GM23338 (cell line): ENCODE measurements at regions not wholly inside any gene's neighbourhood (a gene's known extent, or its start where the extent isn't known, plus 50 kb on each side); places are given as distances from the start of the nearest gene placed in this dataset.

Experiments used
- ATAC-seq: fragments of 200-7000 bp; cut with Tn5 transposase; 3 replicates; pipeline ENCODE4 v1.9.1; 2020
- DNase-seq: peaks from one replicate; pipeline ENCODE4 v3.0.0-alpha.2; 2015; ENCODE audit warnings: low spot score
- H2AFZ ChIP-seq: fragments of 200-600 bp; sonication (generic); 2 replicates; pipeline ENCODE4 v1.8.0; 2016; ENCODE audit warnings: antibody characterized with exemption, mild to moderate bottlenecking, moderate library complexity
- H3F3A ChIP-seq: fragments of 200-600 bp; sonication (generic); replicated peaks from 2 replicates; pipeline ENCODE4 v1.8.0; 2017; ENCODE audit warnings: antibody characterized with exemption, mixed run types, low read depth
- H3K27ac ChIP-seq: fragments of 200-600 bp; sonication (generic); 2 replicates; pipeline ENCODE4 v1.6.1; 2016; ENCODE audit warnings: low read depth
- H3K27me3 ChIP-seq: fragments of 200-600 bp; sonication (generic); 2 replicates; pipeline ENCODE4 v1.8.0; 2016; ENCODE audit warnings: mild to moderate bottlenecking, mixed run types, moderate library complexity; ENCODE audit not compliant: insufficient read depth
- H3K36me3 ChIP-seq: fragments of 200-600 bp; sonication (generic); 2 replicates; pipeline ENCODE4 v1.8.0; 2016; ENCODE audit warnings: mild to moderate bottlenecking; ENCODE audit not compliant: insufficient read depth
- H3K4me1 ChIP-seq: fragments of 200-600 bp; sonication (generic); 2 replicates; pipeline ENCODE4 v1.8.0; 2016; ENCODE audit warnings: mild to moderate bottlenecking, moderate library complexity; ENCODE audit not compliant: insufficient read depth
- H3K4me2 ChIP-seq: fragments of 200-600 bp; sonication (generic); 2 replicates; pipeline ENCODE4 v1.7.1; 2017; ENCODE audit warnings: mixed run types
- H3K4me3 ChIP-seq: fragments of 200-600 bp; sonication (generic); 2 replicates; pipeline ENCODE4 v1.6.1; 2016; ENCODE audit warnings: mixed run types
- H3K79me2 ChIP-seq: fragments of 200-600 bp; sonication (generic); replicated peaks from 2 replicates; pipeline ENCODE4 v1.8.0; 2017; ENCODE audit warnings: mild to moderate bottlenecking; ENCODE audit not compliant: insufficient read depth
- H3K9me2 ChIP-seq: fragments of 200-600 bp; sonication (generic); 2 replicates; pipeline ENCODE4 v1.8.0; 2017; ENCODE audit not compliant: insufficient read depth
- H4K20me1 ChIP-seq: fragments of 200-600 bp; sonication (generic); replicated peaks from 2 replicates; pipeline ENCODE4 v1.8.0; 2017; ENCODE audit warnings: mild to moderate bottlenecking; ENCODE audit not compliant: insufficient read depth
- H3K27ac Mint-ChIP-seq: 2 replicates; pipeline ENCODE4 v1.8.0; 2020; ENCODE audit warnings: inconsistent platforms, mild to moderate bottlenecking, moderate library complexity, mixed read lengths
- H3K27me3 Mint-ChIP-seq: 3 replicates; pipeline ENCODE4 v1.8.0; 2022; ENCODE audit warnings: low read depth, mild to moderate bottlenecking, moderate library complexity, mixed read lengths, inconsistent platforms; ENCODE audit not compliant: insufficient read depth, poor library complexity
- H3K36me3 Mint-ChIP-seq: 3 replicates; pipeline ENCODE4 v1.8.0; 2021; ENCODE audit warnings: low read depth, mild to moderate bottlenecking, inconsistent platforms, moderate library complexity, mixed read lengths
- H3K4me1 Mint-ChIP-seq: 3 replicates; pipeline ENCODE4 v1.8.0; 2020; ENCODE audit warnings: mild to moderate bottlenecking, inconsistent platforms, mixed read lengths
- H3K4me3 Mint-ChIP-seq: 3 replicates; pipeline ENCODE4 v1.8.0; 2021; ENCODE audit warnings: moderate library complexity, mild to moderate bottlenecking, inconsistent platforms, mixed read lengths
- H3K9me3 Mint-ChIP-seq: 3 replicates; pipeline ENCODE4 v1.8.0; 2020; ENCODE audit warnings: moderate library complexity, mild to moderate bottlenecking, inconsistent platforms, mixed read lengths
- CREB1 ChIP-seq: fragments of 250-450 bp; sonication (Bioruptor Pico); IDR thresholded peaks from 2 replicates; pipeline ENCODE4 v1.5.0; 2020; ENCODE audit warnings: low read depth, mild to moderate bottlenecking, moderate library complexity
- CTCF ChIP-seq, 2 experiments: fragments of 200-600 bp in 1 of 2; sonication (generic) in 1 of 2; conservative IDR thresholded peaks; 2 replicates each; pipeline versions ENCODE4 v1.5.1 to v1.6.1; 2016 to 2017; ENCODE audit warnings: antibody characterized with exemption in 2 of 2, low read depth in 2 of 2, mild to moderate bottlenecking in 2 of 2, moderate library complexity in 1 of 2
- ETS1 ChIP-seq: IDR thresholded peaks from 2 replicates; pipeline ENCODE4 v1.6.1; 2016; ENCODE audit warnings: antibody characterized with exemption
- EZH2phosphoT487 ChIP-seq: fragments of 200-600 bp; sonication (generic); IDR thresholded peaks from one replicate; pipeline ENCODE4 v1.8.1; 2018; ENCODE audit warnings: antibody characterized with exemption; ENCODE audit not compliant: unreplicated experiment
- JUNB ChIP-seq: IDR thresholded peaks from one replicate; pipeline ENCODE4 v1.6.1; 2016; ENCODE audit warnings: antibody characterized with exemption; ENCODE audit not compliant: unreplicated experiment
- NANOG ChIP-seq: IDR thresholded peaks from 2 replicates; pipeline ENCODE4 v1.6.1; 2016; ENCODE audit warnings: antibody characterized with exemption, borderline replicate concordance
- POLR2AphosphoS5 ChIP-seq: IDR thresholded peaks from 2 replicates; pipeline ENCODE4 v1.6.1; 2016; ENCODE audit warnings: antibody characterized with exemption, low read depth
- REST ChIP-seq: IDR thresholded peaks from one replicate; pipeline ENCODE4 v1.6.1; 2018; ENCODE audit warnings: antibody characterized with exemption; ENCODE audit not compliant: unreplicated experiment
- STAT1 ChIP-seq: IDR thresholded peaks from one replicate; pipeline ENCODE4 v1.6.1; 2016; ENCODE audit warnings: antibody characterized with exemption; ENCODE audit not compliant: unreplicated experiment
- ZNF114 ChIP-seq: fragments of 250-450 bp; sonication (Bioruptor Pico); IDR thresholded peaks from 2 replicates; pipeline ENCODE4 v1.5.0; 2020; ENCODE audit warnings: mild to moderate bottlenecking, moderate library complexity
- ZNF462 ChIP-seq: fragments of 250-450 bp; sonication (Bioruptor Pico); IDR thresholded peaks from 2 replicates; pipeline ENCODE4 v1.5.0; 2020; ENCODE audit warnings: mild to moderate bottlenecking, moderate library complexity

GRCh38 chr2:153641046-153641445 is 162.5 kb upstream of the RPRM start (continued):
- TF ChIP-seq ZNF462 (no peak), CTCF (conservative IDR thresholded peaks at IDR 0.05; ENCODE audit: low read depth in 2 of 2) (no peak)

GRCh38 chr2:153644955-153645354 is 166.4 kb upstream of the RPRM start:
- Histone ChIP-seq H3K27me3 (no peaks in the 10 kb centered on the region), H3K27ac (no peak overlapping the region), H3K36me3 (no peaks in the 10 kb centered on the region), H4K20me1 (no peaks in the 10 kb centered on the region), H3K4me2 (no peak overlapping the region), H3K4me3 (no peak overlapping the region), H2AFZ (no peak overlapping the region), H3F3A (no peaks in the 10 kb centered on the region), H3K79me2 (no peaks in the 10 kb centered on the region), H3K9me2 (no peaks in the 10 kb centered on the region), H3K4me1 (no peaks in the 10 kb centered on the region)
- Mint-ChIP-seq H3K9me3 (peaks cover 7% of the 10 kb centered on the region; the same call in 2 of the 3 replicates), H3K36me3 (no peaks in the 10 kb centered on the region), H3K4me3 (no peak overlapping the region), H3K27ac (no peak overlapping the region), H3K27me3 (no peaks in the 10 kb centered on the region), H3K4me1 (no peaks in the 10 kb centered on the region)
- DNase-seq (no peak), ATAC-seq (no peak)
- no peak for TF ChIP-seq NANOG
- no peak for TF ChIP-seq CTCF (conservative IDR thresholded peaks at IDR 0.05; ENCODE audit: low read depth in 2 of 2)
- no peak for TF ChIP-seq ZNF114 (CRISPR knock-in tag)
- TF ChIP-seq REST, result no peak
- no peak for TF ChIP-seq POLR2AphosphoS5
- TF ChIP-seq ETS1, result no peak
- TF ChIP-seq CREB1, result no peak
- no peak for TF ChIP-seq JUNB
- no peak for TF ChIP-seq EZH2phosphoT487
- no peak for TF ChIP-seq STAT1
